ENCODE measurements at regions not wholly inside any gene's neighbourhood (a gene's known extent, or its start where the extent isn't known, plus 50 kb on each side); places are given as distances from the start of the nearest gene placed in this dataset.

GRCh38 chr21:31409831-31410487, 65.9 kb upstream of the TIAM1 start:
- DNase-seq (ENCODE audit: low spot score): no peak

- DNase-seq (ENCODE audit: low spot score): no peak
These were observed 64.4 kb upstream of the TIAM1 start for GRCh38 chr21:31408301-31409088.

- no peak for DNase-seq (ENCODE audit: low spot score)
These were observed 62.4 kb upstream of the TIAM1 start for GRCh38 chr21:31406510-31406909.

DNA sequence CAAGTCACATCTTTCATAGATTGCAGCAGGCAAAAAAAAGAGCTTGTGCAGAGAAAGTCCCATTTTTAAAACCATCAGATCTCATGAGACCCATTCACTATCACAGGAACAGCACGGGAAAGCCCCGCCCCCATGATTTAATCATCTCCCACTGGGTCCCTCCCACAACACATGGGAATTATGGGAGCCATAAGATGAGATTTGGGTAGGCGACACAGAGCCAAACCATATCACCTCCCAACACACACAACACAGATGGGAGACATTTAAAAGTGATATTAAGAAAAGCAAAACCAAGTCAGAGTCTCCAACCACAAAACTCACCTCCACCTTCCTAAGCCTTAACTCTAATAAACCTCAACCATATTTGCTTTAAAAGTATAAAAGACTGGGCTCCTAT, 61.5 kb upstream of the TIAM1 start:
- no peak for DNase-seq (ENCODE audit: low spot score)

DNA sequence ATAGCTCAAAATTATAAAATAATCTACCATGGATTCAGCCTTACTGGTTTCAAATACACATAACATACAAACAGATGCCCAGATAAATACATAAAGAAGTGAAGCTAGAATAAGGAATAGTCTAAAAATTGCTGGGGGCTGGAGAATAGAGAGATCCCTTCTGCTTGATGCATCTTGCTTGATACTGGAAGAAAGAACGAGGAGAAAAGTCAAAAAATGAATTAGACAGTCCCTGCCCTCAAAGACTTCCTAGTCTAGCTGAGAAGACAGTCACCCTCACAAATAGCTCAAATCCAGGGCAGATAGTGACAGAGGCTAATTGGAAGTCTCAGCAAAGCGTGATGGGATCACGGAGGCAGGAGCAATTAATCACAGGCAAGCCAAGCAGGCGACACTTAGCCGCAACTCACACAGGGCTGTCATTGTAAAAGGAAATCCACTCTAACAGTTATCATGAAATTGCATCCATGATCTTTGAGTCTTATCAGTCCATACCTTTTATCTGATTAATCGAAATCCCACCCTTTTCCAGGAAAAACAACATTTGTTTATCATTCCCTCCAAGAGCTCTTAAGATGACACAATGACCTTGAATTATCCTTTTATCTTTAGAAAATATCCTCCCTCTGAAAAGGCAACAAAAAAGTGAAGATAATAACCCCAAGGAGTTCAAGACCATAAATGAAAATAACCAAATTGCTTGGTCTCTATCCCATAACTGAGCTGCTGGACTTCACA, 59.7 kb upstream of the TIAM1 start:
- no peak for DNase-seq (ENCODE audit: low spot score)

- no peak for DNase-seq (ENCODE audit: low spot score)
These were observed 55.5 kb upstream of the TIAM1 start for GRCh38 chr21:31399591-31399990.

- DNase-seq (ENCODE audit: low spot score): no peak
These were observed 54.5 kb upstream of the TIAM1 start for GRCh38 chr21:31398574-31398973.

- no peak for DNase-seq (ENCODE audit: low spot score)
These were observed 53.9 kb upstream of the TIAM1 start for GRCh38 chr21:31397939-31398338.

- no peak for DNase-seq (ENCODE audit: low spot score)
These were observed 53.5 kb upstream of the TIAM1 start for GRCh38 chr21:31397515-31397926.

- DNase-seq (ENCODE audit: low spot score): no peak
These were observed 53.0 kb upstream of the TIAM1 start for GRCh38 chr21:31397030-31397429.

DNA sequence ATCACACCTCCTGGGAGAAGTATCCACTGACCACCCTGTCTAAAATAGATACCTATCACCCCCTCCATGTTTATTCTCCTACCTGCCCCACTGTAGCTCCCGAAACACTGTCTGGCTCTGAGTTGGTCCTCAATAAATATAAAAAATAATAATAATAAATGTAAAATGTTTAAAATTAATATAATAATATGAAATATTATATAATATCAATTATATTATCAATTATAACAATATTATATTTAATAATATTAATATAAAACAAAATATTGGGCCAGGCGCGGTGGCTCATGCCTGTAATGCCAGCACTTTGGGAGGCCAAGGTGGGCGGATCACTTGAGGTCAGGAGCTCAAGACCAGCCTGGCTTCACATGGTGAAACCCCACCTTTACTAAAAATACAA, 52.3 kb upstream of the TIAM1 start:
- no peak for DNase-seq (ENCODE audit: low spot score)

DNA sequence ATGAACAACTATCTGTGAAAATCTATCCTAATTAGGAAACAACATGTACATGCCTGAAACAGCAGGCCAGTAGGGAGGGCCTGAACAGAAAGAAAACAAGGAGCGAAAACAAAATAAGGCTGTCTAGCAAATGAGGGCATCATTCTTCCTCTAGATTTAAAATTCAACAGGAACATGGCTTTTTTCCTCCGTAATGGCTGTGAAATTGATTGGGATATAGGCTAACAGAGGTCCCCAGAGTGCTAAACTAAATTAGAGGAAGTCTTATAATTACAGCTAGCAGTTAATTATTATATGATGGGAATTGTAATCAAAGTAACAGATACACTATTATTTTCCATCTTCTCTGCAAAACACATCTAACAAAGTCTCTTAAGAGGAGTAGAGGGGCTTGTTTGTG, 51.7 kb upstream of the TIAM1 start:
- no peak for DNase-seq (ENCODE audit: low spot score)

DNA sequence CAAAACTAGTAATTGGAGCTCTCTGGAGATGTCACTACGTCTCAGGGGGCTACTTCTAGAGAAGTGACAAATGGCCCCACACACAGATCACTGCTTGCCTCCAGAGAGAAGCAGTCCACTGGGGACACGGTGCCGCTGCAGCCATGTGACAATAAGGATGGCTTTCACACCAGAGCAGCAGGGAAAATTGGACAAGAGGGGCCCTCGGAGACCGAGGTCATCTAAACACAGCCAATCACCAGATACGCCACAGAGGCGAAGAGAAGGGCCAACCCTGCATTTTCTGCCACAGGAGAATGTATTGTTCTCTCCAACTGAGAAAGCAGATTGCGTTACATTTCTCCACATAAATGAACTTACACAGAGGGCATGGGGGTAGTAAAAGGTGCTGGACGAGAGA, 51.2 kb upstream of the TIAM1 start:
- DNase-seq (ENCODE audit: low spot score): no peak

GRCh38 chr21:31394309-31394708, 50.2 kb upstream of the TIAM1 start:
- DNase-seq (ENCODE audit: low spot score): no peak
